OCI-LY3 (cell line): ENCODE measurements at regions not wholly inside any gene's neighbourhood (a gene's known extent, or its start where the extent isn't known, plus 50 kb on each side); places are given as distances from the start of the nearest gene placed in this dataset.

Experiments used
- CTCF ChIP-seq: fragments of 200-600, 300-600 bp; sonication (generic); IDR thresholded peaks from 2 replicates; pipeline ENCODE4 v1.5.1; 2014; ENCODE audit warnings: antibody characterized with exemption, low read length, low read depth
- EZH2phosphoT487 ChIP-seq: fragments of 200-600 bp; shearing (Covaris generic); IDR thresholded peaks from 2 replicates; pipeline ENCODE4 v1.6.1; 2018; ENCODE audit warnings: antibody characterized with exemption, mixed run types, low read depth

DNA sequence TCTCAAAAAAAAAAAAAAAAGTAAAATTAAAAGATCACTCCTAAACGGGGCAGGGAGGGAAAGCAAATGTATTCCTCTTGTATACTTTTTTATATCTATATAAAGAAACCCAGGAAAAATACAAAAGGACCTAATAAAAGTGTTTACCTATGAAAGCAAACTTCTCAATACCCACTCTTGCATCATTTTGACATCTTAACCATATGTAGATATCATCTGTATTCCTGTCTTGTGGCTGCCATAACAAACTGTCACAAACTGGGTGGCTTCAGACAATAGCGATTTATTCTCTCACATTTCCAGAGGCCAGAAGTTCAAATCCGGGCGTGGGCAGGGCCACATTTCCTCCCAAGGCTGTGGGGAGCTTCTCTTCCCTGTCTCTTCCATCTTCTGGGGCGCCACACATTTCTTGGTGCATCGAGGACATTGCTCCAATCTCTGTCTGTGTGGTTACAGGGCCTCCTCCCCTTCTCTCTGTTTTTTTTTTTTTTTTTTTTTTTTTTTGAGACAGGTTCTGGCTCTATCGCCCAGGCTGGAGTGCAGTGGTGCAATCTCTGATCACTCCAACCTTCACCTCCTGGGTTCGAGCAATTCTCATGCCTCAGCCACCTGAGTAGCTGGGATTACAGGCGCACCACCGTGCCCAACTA lies 58.4 kb upstream of the IL17B start:
- TF ChIP-seq CTCF = no peak
- no peak for TF ChIP-seq EZH2phosphoT487
